ENCODE measurements at regions not wholly inside any gene's neighbourhood (a gene's known extent, or its start where the extent isn't known, plus 50 kb on each side); places are given as distances from the start of the nearest gene placed in this dataset.
A peak's percentile ranks its signal among the peaks of the same experiment; 100 is the strongest.

DNA sequence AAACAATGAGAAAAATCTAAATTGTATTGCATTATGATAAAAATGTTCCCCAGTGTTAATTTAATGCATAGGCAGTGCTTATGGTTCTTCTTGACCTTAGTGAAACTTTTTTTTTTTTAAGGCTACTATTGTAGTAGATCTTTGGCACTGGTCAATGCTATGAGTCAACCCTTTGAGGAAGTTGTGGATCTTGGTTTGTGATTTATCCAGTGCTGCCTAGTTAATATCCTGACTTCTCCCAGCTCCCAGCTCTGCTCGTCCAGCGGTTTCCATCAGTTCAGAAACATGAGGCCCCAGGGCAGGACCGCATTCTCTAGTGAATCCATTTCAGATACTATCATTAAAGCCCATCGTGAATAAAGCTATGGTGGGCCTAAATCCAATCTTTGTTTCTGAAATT is 364.5 kb upstream of the JARID2 start:
- intact Hi-C loops (cut with DNase I): no loop called here
- Histone ChIP-seq H3K4me1 (no peaks in the 10 kb centered on the region), H3K27ac (peak overlapping the region in 1 of 4 donors; percentile 40), H3K36me3 (no peaks in the 10 kb centered on the region), H3K4me3 (no peak overlapping the region), H3K9me3 (no peaks in the 10 kb centered on the region), H3K27me3 (no peaks in the 10 kb centered on the region)
- TF ChIP-seq, protein P1, sequence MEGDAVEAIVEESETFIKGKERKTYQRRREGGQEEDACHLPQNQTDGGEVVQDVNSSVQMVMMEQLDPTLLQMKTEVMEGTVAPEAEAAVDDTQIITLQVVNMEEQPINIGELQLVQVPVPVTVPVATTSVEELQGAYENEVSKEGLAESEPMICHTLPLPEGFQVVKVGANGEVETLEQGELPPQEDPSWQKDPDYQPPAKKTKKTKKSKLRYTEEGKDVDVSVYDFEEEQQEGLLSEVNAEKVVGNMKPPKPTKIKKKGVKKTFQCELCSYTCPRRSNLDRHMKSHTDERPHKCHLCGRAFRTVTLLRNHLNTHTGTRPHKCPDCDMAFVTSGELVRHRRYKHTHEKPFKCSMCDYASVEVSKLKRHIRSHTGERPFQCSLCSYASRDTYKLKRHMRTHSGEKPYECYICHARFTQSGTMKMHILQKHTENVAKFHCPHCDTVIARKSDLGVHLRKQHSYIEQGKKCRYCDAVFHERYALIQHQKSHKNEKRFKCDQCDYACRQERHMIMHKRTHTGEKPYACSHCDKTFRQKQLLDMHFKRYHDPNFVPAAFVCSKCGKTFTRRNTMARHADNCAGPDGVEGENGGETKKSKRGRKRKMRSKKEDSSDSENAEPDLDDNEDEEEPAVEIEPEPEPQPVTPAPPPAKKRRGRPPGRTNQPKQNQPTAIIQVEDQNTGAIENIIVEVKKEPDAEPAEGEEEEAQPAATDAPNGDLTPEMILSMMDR (IDR thresholded peaks at IDR 0.05): no peak
- TF ChIP-seq POLR2A (IDR thresholded peaks at IDR 0.05) (no peak), EP300 (IDR thresholded peaks at IDR 0.05) (no peak), POLR2AphosphoS5 (IDR thresholded peaks at IDR 0.05) (no peak)
- 86 to 91% methylated on average over 4 of the region's 4 CpGs for WGBS, 2 donors
- no peak for DNase-seq

DNA sequence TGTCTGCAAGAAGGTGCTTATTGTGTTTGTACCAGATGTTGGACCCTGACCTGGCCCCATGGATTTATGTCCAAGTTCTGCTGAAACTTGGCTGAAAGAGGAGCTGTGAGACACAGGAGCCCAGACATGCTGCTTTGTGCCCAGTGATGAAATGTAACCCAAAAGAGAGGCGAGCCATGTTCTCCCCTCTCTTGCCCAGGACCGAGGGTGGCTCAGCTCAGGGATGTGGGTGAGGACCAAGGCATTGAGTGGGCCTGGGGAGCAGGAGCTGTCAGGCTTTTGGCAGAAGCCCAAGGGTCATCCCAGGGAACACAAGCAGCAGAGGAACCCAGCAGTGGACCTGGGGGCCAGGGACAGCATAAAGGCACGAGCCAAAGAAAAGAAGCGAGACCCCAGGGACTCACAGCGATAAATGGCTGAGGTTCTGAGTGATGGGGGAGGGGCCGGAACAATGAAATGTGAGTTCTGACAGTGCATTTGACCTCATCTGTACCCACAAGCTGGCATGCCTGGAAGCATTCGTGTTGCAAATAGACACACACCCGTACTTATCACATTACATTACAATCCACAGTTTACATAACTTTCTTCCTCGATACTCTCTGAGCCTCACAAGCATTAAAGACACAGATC is 363.4 kb upstream of the JARID2 start:
- 56 to 77% methylated on average over 9 of the region's 9 CpGs for WGBS, 2 donors
- DNase-seq: no peak

DNA sequence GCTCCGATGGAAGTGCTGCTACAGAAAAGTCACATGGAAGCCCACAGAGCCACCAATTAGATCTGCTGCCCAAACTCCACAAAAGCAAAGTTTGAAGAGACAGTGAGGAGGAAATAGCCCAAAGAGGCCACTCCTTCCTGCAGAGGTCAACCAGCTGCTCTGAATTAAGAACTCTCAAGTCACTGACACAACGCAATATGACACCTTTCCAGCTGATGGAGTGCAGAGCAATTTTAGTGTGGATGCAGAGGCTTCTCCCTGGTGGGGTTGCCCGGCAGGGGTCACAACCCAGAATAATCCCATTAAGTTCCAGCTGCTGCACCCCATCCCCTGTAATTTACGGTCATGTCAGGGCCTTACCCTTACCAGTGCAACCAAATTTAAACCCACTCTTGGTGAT is 361.9 kb upstream of the JARID2 start:
- no peak for DNase-seq
- Histone ChIP-seq H3K9me3 (no peaks in the 10 kb centered on the region), H3K27me3 (no peaks in the 10 kb centered on the region), H3K4me3 (no peak overlapping the region), H3K36me3 (no peaks in the 10 kb centered on the region), H3K27ac (no peak overlapping the region), H3K4me1 (no peaks in the 10 kb centered on the region)
- intact Hi-C loops (cut with DNase I): no loop called here
- TF ChIP-seq EP300 (IDR thresholded peaks at IDR 0.05) (no peak), POLR2A (IDR thresholded peaks at IDR 0.05) (no peak)
- 81 to 88% methylated on average over 4 of the region's 4 CpGs for WGBS, 2 donors

More for the DNA sequence above, 363.4 kb upstream of the JARID2 start:
- intact Hi-C loops (cut with DNase I): no loop called here
- H3K4me3 ChIP-seq: no peak overlapping the region
- H3K36me3 ChIP-seq: no peaks in the 10 kb centered on the region
- no peak overlapping the region for H3K27ac ChIP-seq
- no peaks in the 10 kb centered on the region for H3K27me3 ChIP-seq
- TF ChIP-seq EP300 (IDR thresholded peaks at IDR 0.05): no peak
- TF ChIP-seq, protein P1 (IDR thresholded peaks at IDR 0.05): no peak
- no peaks in the 10 kb centered on the region for H3K4me1 ChIP-seq
- no peaks in the 10 kb centered on the region for H3K9me3 ChIP-seq

DNA sequence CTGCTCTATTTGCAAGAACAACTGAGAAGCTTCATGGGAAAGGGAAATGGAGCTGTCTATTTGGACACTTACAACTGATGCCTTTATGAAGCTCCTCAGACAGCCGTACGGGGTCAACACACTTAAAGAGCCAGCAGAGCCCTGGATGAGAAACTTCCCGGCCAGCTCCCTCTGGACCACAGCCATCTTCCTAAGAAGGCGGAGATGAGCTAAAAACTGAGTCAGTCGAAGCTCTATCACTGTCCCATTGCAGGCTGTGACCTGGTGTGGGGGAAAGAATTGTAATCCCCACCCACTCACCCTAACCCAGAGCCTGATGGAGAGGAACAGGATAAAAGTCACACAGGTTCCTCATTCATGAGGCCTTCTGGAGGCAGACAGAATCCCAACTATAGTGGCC is 360.4 kb upstream of the JARID2 start:
- no peak for DNase-seq

DNA sequence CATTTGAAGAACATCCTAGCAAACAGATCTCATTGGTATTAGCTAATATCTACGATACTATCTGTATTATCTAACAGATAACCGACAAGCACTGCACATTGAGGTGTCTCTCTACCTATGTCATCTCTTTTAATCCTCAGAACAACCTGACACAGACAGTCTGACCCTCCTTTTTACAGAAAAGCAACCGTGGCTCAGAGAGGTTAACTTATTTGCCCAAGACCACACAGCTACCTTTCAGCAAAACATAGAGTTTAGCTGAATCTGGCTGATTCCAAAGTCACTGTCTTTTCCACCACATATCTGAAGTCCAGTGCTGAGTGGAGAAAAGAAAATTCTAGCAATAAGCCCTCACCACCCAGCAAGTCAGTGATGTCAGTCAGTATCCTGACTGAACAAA is 358.7 kb upstream of the JARID2 start:
- no peaks in the 10 kb centered on the region for H3K36me3 ChIP-seq
- TF ChIP-seq POLR2AphosphoS5 (IDR thresholded peaks at IDR 0.05) (no peak), EP300 (IDR thresholded peaks at IDR 0.05) (no peak), POLR2A (IDR thresholded peaks at IDR 0.05) (no peak)
- TF ChIP-seq, protein P1 (IDR thresholded peaks at IDR 0.05): no peak
- no peaks in the 10 kb centered on the region for H3K9me3 ChIP-seq
- intact Hi-C loops (cut with DNase I): no loop called here
- no peak overlapping the region for H3K4me3 ChIP-seq
- no peaks in the 10 kb centered on the region for H3K4me1 ChIP-seq
- H3K27ac ChIP-seq: no peak overlapping the region
- no peaks in the 10 kb centered on the region for H3K27me3 ChIP-seq
- DNase-seq: no peak
- WGBS, 2 donors: 95 to 96% methylated on average over 3 of the region's 3 CpGs

More for the DNA sequence above, 360.4 kb upstream of the JARID2 start:
- Histone ChIP-seq H3K27ac (no peak overlapping the region), H3K4me3 (no peak overlapping the region), H3K9me3 (no peaks in the 10 kb centered on the region), H3K27me3 (no peaks in the 10 kb centered on the region), H3K4me1 (no peaks in the 10 kb centered on the region), H3K36me3 (no peaks in the 10 kb centered on the region)
- intact Hi-C loops (cut with DNase I): no loop called here
- WGBS, 2 donors: 77 to 87% methylated on average over 5 of the region's 5 CpGs
- TF ChIP-seq, protein P1 (IDR thresholded peaks at IDR 0.05): no peak
- no peak for TF ChIP-seq EP300 (IDR thresholded peaks at IDR 0.05)
- no peak for TF ChIP-seq POLR2AphosphoS5 (IDR thresholded peaks at IDR 0.05)
- no peak for TF ChIP-seq POLR2A (IDR thresholded peaks at IDR 0.05)

Measured in sigmoid colon (tissue), 6 donors.